Nephron progenitor cell (in vitro differentiated cells): ENCODE measurements at regions not wholly inside any gene's neighbourhood (a gene's known extent, or its start where the extent isn't known, plus 50 kb on each side); places are given as distances from the start of the nearest gene placed in this dataset.

Experiments
- DNase-seq: peaks from one replicate; pipeline ENCODE4 v3.0.0; 2021
- H3K27ac Mint-ChIP-seq: 2 replicates; pipeline ENCODE4 v1.8.0; 2021; ENCODE audit warnings: mild to moderate bottlenecking, moderate library complexity, mixed read lengths
- H3K27me3 Mint-ChIP-seq: 2 replicates; pipeline ENCODE4 v1.8.0; 2021; ENCODE audit warnings: mild to moderate bottlenecking, low read depth, mixed read lengths; ENCODE audit not compliant: poor library complexity
- H3K36me3 Mint-ChIP-seq: 2 replicates; pipeline ENCODE4 v1.8.0; 2021; ENCODE audit warnings: low read depth, mixed read lengths
- H3K4me1 Mint-ChIP-seq: 2 replicates; pipeline ENCODE4 v1.8.0; 2021; ENCODE audit warnings: mixed read lengths
- H3K4me3 Mint-ChIP-seq: 2 replicates; pipeline ENCODE4 v1.8.0; 2021; ENCODE audit warnings: mild to moderate bottlenecking, moderate library complexity, mixed read lengths
- H3K9me3 Mint-ChIP-seq: 2 replicates; pipeline ENCODE4 v1.8.0; 2021; ENCODE audit warnings: mild to moderate bottlenecking, moderate library complexity, mixed read lengths
- CTCF ChIP-seq: fragments of 200-600 bp; sonication (generic); IDR thresholded peaks from 2 replicates; pipeline ENCODE4 v1.5.0; 2021; ENCODE audit warnings: antibody characterized with exemption

GRCh38 chr2:41947701-41948396 is 100.0 kb upstream of the PKDCC start:
- no peak for DNase-seq
- peaks cover 91% of the 10 kb centered on the region for H3K27me3 Mint-ChIP-seq
- H3K4me1 Mint-ChIP-seq = peaks cover 52% of the 10 kb centered on the region
- H3K27ac Mint-ChIP-seq = no peak overlapping the region
- TF ChIP-seq CTCF = no peak
- H3K9me3 Mint-ChIP-seq = peaks cover 4% of the 10 kb centered on the region
- H3K4me3 Mint-ChIP-seq = peak overlapping the region; percentile 1
- H3K36me3 Mint-ChIP-seq = no peaks in the 10 kb centered on the region

GRCh38 chr2:41948397-41948763 is 99.4 kb upstream of the PKDCC start:
- Mint-ChIP-seq H3K4me1 (peaks cover 49% of the 10 kb centered on the region), H3K27ac (no peak overlapping the region), H3K27me3 (peaks cover 90% of the 10 kb centered on the region), H3K4me3 (no peak overlapping the region), H3K9me3 (peaks cover 4% of the 10 kb centered on the region), H3K36me3 (no peaks in the 10 kb centered on the region)
- DNase-seq = no peak
- TF ChIP-seq CTCF = no peak

GRCh38 chr2:41949091-41949882 is 98.5 kb upstream of the PKDCC start:
- DNase-seq = no peak
- Mint-ChIP-seq H3K4me1 (peaks cover 49% of the 10 kb centered on the region), H3K36me3 (no peaks in the 10 kb centered on the region), H3K27me3 (peaks cover 89% of the 10 kb centered on the region), H3K4me3 (no peak overlapping the region), H3K9me3 (peaks cover 4% of the 10 kb centered on the region), H3K27ac (no peak overlapping the region)
- TF ChIP-seq CTCF = no peak

GRCh38 chr2:41949883-41950665 is 97.7 kb upstream of the PKDCC start:
- no peaks in the 10 kb centered on the region for H3K36me3 Mint-ChIP-seq
- DNase-seq = no peak
- H3K27me3 Mint-ChIP-seq = peaks cover 89% of the 10 kb centered on the region
- no peak for TF ChIP-seq CTCF
- no peak overlapping the region for H3K27ac Mint-ChIP-seq
- no peak overlapping the region for H3K4me3 Mint-ChIP-seq
- H3K9me3 Mint-ChIP-seq = peaks cover 4% of the 10 kb centered on the region
- H3K4me1 Mint-ChIP-seq = peaks cover 50% of the 10 kb centered on the region

GRCh38 chr2:41950666-41950960 is 97.2 kb upstream of the PKDCC start:
- no peaks in the 10 kb centered on the region for H3K36me3 Mint-ChIP-seq
- no peaks in the 10 kb centered on the region for H3K9me3 Mint-ChIP-seq
- H3K4me1 Mint-ChIP-seq = peaks cover 54% of the 10 kb centered on the region
- H3K27me3 Mint-ChIP-seq = peaks cover 85% of the 10 kb centered on the region
- no peak for TF ChIP-seq CTCF
- no peak overlapping the region for H3K27ac Mint-ChIP-seq
- no peak overlapping the region for H3K4me3 Mint-ChIP-seq
- DNase-seq = no peak
